ENCODE measurements at regions not wholly inside any gene's neighbourhood (a gene's known extent, or its start where the extent isn't known, plus 50 kb on each side); places are given as distances from the start of the nearest gene placed in this dataset.
"Not testable (repeated sequence)": the region's sequence is repeated elsewhere in the genome, so short reads cannot be mapped to it uniquely, and the experiment has no call there.

DNA sequence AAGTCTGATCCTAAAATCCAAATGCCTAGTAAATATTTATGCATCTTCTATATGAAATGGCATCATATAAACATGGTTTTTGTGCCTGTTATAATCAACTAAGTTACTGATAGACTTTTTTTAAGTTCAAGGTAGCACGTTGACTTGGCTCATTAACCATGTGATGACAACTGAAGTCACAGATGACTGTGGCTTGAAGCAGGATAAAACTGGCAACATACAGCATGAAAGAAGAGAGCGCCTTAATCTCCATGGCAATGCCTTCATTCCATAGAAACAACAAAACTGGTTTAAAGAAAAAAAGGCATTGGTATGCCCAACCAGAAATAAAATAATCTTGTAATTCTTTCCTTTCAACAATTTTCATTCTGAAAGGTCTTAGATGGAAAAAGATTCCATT lies 188.9 kb upstream of the CDK1 start:
- 68% methylated on average over 2 of the region's 2 CpGs for WGBS
- H3K27ac ChIP-seq (ENCODE audit: low read depth) = no peak overlapping the region
- no peaks in the 10 kb centered on the region for H3K36me3 ChIP-seq (ENCODE audit: insufficient read depth)
- H3K4me3 ChIP-seq (ENCODE audit: low read depth, low read length) = no peak overlapping the region
- no peak for DNase-seq (ENCODE audit: extremely low spot score)
- no peaks in the 10 kb centered on the region for H3K4me1 ChIP-seq (ENCODE audit: insufficient read depth)

DNA sequence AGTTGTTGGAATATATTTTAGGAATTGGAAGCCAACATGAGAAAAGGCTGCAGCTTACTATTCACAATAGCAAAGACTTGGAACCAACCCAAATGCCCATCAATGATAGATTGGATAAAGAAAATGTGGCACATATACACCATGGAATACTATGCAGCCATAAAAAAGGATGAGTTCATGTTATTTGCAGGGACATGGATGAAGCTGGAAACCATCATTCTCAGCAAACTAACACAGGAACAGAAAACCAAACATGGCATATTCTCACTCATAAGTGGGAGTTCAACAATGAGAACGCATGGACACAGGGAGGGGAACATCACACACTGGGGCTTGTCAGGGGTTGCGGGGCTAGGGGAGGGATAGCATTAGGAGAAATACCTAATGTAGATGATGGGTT lies 192.1 kb upstream of the ANK3 start:
- H3K27ac ChIP-seq (ENCODE audit: low read depth); H3K4me1 ChIP-seq (ENCODE audit: insufficient read depth); H3K36me3 ChIP-seq (ENCODE audit: insufficient read depth); DNase-seq (ENCODE audit: extremely low spot score); H3K4me3 ChIP-seq (ENCODE audit: low read depth, low read length): not testable (repeated sequence)
- WGBS = 98% methylated on average over 2 of the region's 2 CpGs

DNA sequence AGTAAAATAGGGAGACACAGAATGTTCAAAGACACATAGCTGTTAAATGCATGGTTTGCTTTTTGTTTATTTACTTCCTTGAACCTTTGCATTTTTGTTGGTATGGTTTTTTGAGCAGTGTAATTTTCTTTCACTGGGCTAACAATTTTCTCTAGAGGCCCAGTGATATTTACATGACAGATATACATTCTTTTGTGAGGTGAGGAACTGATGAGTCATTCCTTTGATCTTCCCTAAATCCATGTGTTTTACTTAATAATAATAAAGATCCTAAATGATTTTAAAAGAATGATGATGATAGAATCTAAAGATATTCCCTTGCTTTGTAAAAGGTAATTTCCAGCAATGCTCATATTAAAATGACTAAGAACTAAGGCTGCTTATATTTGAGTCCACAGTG lies 188.5 kb upstream of the ANK3 start:
- Histone ChIP-seq H3K4me3 (ENCODE audit: low read depth, low read length) (no peak overlapping the region), H3K36me3 (ENCODE audit: insufficient read depth) (no peaks in the 10 kb centered on the region), H3K4me1 (ENCODE audit: insufficient read depth) (no peaks in the 10 kb centered on the region), H3K27ac (ENCODE audit: low read depth) (no peak overlapping the region)
- no peak for DNase-seq (ENCODE audit: extremely low spot score)

DNA sequence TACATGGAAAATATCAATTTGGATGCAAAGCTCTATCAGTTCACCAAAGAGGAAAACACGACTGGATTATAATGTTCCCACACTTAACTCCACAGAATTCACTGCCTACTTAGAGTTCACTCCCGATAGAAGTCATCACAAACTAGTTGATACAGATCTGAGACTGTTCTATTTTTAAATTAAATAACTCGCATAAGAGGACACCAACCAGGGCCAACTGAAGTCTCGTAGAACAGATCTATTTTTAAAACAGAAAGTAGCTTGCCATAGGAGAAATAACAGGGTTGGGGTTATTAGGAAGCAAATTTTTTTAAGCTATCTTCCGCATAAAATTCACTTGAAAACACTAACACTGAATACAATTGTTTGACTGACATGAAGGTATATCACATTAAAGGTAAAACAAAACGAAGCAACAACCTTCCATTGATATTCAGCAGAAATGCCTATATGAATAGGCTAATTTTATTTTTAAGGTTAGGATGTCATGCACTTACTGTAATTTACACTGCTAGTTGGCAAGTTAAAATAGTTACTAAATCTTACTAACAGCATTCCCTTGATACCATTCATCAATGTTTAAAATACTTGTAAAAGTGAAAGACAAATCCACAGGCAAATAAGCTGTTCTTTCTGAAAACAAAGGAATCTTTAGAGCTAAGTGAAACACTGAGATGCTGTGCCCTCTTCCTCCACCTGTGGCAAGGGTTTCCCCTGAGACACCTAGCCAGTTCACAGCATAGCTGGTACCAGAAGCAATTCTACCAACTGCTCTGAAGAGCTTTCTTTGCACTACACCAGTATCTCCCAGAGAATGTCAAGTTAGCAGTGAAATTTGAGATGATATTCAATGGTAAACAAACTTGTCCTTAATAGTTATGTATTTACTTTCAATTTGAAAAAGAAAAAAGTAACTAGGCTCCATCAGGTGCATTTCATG lies 186.7 kb upstream of the ANK3 start:
- no peaks in the 10 kb centered on the region for H3K4me1 ChIP-seq (ENCODE audit: insufficient read depth)
- H3K27ac ChIP-seq (ENCODE audit: low read depth) = no peak overlapping the region
- no peaks in the 10 kb centered on the region for H3K36me3 ChIP-seq (ENCODE audit: insufficient read depth)
- WGBS = 38% methylated on average over 6 of the region's 6 CpGs
- H3K4me3 ChIP-seq (ENCODE audit: low read depth, low read length) = no peak overlapping the region
- DNase-seq (ENCODE audit: extremely low spot score) = no peak

DNA sequence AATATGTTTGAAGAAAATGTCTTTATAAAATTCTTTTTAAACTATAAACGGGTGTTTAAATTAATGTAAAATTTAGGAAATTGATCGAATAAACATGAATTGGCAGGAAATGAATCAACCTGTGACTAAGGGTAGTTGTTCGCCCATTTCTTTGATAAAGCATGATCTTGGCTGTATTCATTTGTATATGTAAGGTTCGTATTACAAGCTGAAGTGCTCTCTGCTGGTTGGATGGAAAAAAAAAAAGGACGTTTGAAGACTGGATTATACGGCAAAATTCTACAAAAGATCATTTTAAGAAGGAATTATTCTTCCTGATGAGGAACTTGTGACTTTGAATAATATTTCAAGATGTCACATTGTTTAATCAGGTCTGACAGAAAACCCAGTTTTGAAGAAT lies 185.4 kb upstream of the ANK3 start:
- 92% methylated on average over 6 of the region's 6 CpGs for WGBS
- no peak overlapping the region for H3K4me3 ChIP-seq (ENCODE audit: low read depth, low read length)
- H3K36me3 ChIP-seq (ENCODE audit: insufficient read depth) = no peaks in the 10 kb centered on the region
- DNase-seq (ENCODE audit: extremely low spot score) = no peak
- no peaks in the 10 kb centered on the region for H3K4me1 ChIP-seq (ENCODE audit: insufficient read depth)
- no peak overlapping the region for H3K27ac ChIP-seq (ENCODE audit: low read depth)

DNA sequence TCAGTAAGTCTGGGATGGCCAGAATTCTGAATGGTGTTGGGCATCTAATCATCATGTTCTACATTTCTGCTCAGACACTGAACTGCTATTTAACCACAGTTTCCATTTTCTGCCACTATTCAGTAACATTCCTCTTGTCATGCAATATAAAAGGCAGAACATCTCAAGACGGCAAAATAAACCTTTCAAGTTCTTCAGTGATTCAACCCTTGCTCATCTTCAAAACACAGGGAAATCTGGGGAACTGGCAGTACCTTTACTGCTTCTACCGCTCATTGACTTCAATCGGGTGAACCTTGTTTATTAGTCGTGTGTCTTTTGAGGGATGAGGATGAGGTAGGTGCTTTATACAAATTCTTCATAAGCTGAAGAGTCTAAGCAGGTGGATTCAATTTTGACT lies 184.7 kb upstream of the ANK3 start:
- no peaks in the 10 kb centered on the region for H3K36me3 ChIP-seq (ENCODE audit: insufficient read depth)
- H3K27ac ChIP-seq (ENCODE audit: low read depth) = no peak overlapping the region
- WGBS = 98% methylated on average over 4 of the region's 4 CpGs
- no peak overlapping the region for H3K4me3 ChIP-seq (ENCODE audit: low read depth, low read length)
- DNase-seq (ENCODE audit: extremely low spot score) = no peak
- H3K4me1 ChIP-seq (ENCODE audit: insufficient read depth) = no peaks in the 10 kb centered on the region

DNA sequence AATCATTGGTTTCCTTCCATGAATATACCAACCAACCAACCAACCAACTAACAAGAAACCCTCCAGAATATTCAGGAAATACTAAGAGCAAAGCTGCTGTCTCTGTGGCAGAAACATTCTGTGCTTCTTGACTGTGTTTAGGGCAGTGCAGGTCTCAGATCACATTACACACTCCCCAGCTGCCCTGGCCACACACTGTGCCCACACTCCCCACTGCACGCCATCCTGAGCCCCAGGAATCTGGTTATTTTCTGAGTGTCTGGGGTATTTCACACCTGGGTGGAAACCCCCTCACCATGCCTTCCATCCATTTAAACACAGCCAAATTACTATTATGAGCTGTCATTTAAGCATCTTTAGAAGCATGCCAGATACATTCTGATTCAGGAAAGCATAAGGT lies 183.7 kb upstream of the ANK3 start:
- no peaks in the 10 kb centered on the region for H3K4me1 ChIP-seq (ENCODE audit: insufficient read depth)
- H3K36me3 ChIP-seq (ENCODE audit: insufficient read depth) = no peaks in the 10 kb centered on the region
- no peak overlapping the region for H3K27ac ChIP-seq (ENCODE audit: low read depth)
- peak overlapping the region; percentile 24 for H3K4me3 ChIP-seq (ENCODE audit: low read depth, low read length)
- WGBS = 79% methylated on average over 1 of the region's 1 CpG
- DNase-seq (ENCODE audit: extremely low spot score) = no peak

DNA sequence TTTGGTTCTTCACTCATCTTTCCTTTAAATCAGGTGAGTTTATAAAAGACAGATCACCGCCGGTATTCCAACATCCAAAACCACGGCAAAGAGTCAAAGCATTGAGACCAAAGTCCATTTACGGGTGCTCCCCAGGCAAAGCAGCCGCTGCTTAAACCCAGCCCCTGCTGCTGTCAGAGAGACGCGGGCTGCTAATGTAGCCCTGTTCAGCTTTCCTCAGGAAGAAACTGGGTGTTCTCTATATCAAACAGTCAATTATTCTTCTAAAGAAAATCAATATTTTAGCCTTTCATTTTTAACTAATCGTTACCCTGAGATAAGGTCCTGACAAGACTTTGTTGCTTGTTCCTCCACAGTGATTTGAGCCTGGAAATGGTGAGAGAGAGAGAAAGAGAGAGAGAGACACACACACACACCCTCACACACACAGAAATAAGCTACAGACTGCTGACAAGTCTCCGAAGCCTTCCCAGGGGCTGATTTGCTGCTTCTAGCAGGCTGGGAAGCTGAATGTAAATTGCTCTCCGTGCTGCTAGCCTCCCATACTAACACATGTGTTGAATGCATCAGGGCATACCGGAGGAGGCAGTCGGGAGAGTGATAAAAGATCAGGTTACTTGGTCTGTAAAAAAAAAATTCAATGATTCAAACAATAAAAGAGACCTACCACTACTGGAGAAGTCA lies 183.0 kb upstream of the ANK3 start:
- Histone ChIP-seq H3K4me1 (ENCODE audit: insufficient read depth) (no peaks in the 10 kb centered on the region), H3K36me3 (ENCODE audit: insufficient read depth) (no peaks in the 10 kb centered on the region), H3K27ac (ENCODE audit: low read depth) (no peak overlapping the region), H3K4me3 (ENCODE audit: low read depth, low read length) (peak overlapping the region; percentile 24)
- 4% methylated on average over 12 of the region's 12 CpGs for WGBS
- DNase-seq (ENCODE audit: extremely low spot score) = peak; percentile 36

DNA sequence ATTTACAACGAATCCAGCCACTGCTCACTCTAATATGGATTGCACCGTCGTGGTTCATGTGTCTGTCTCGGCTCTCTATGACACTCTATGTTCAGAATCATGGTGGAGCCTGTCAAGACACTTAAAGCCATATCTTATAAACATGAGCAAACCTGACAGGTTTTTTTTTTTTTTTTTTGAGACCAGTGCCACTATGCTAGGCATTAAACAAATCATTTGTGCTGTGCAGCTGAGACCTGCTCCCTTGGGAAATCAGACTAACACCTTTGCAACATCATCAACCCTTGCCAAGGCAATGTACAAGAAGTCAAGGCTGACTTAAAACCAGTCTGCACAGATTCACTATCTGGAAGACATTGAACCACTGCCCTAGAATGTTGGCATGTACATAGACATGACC lies 181.2 kb upstream of the ANK3 start:
- Histone ChIP-seq H3K36me3 (ENCODE audit: insufficient read depth) (no peaks in the 10 kb centered on the region), H3K4me1 (ENCODE audit: insufficient read depth) (no peaks in the 10 kb centered on the region), H3K4me3 (ENCODE audit: low read depth, low read length) (no peak overlapping the region), H3K27ac (ENCODE audit: low read depth) (no peak overlapping the region)
- 86% methylated on average over 4 of the region's 4 CpGs for WGBS
- DNase-seq (ENCODE audit: extremely low spot score) = no peak

DNA sequence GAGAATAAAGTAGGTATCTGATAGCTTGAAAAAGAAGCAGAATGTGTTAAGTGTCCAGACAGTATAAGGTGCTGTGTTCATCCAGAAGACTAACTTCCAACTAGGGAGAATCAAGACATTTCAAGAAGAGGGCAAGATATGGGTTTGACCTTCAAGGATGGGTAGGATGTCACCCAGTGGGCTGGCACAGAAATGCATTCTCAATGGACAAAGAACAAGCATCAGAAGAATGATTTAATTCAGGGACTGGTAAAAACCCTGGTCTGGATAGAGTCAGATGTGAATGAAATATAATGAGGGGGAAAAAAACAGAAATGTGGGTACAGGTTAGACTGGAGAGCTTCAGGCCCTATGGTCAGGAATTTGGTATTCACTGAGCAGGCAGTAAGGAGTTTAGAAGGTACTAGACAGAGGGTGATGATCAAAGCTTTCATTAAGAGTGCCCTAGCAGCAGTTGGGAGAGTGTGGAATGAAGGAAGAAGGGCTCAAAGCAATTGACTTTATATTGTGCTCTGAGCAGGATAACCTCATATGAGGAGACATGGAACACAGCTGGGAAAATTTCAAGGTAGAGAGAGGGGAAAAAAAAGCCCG lies 180.7 kb upstream of the ANK3 start:
- no peak overlapping the region for H3K27ac ChIP-seq (ENCODE audit: low read depth)
- no peaks in the 10 kb centered on the region for H3K36me3 ChIP-seq (ENCODE audit: insufficient read depth)
- DNase-seq (ENCODE audit: extremely low spot score) = no peak
- WGBS = 51% methylated on average over 1 of the region's 1 CpG
- H3K4me3 ChIP-seq (ENCODE audit: low read depth, low read length) = no peak overlapping the region
- H3K4me1 ChIP-seq (ENCODE audit: insufficient read depth) = no peaks in the 10 kb centered on the region

DNA sequence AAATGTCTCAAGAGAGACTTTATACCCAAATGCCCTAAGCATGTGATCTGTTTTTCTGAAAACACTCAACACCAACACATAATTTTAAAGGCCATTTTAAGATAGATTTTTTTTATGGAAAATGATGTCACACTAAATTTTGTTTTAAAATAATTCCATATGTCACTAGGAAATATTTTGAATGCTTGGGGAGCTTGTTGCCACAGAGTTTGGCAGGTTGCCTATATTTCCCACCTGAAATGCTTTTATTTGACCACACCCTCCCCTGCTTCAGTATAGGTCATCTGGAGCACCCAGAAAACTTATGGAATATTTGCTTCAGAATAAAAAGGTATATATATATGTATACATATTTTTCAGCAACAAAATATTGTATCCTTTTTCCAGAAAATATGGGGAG lies 180.0 kb upstream of the ANK3 start:
- DNase-seq (ENCODE audit: extremely low spot score) = no peak
- H3K4me1 ChIP-seq (ENCODE audit: insufficient read depth) = no peaks in the 10 kb centered on the region
- H3K4me3 ChIP-seq (ENCODE audit: low read depth, low read length) = no peak overlapping the region
- H3K36me3 ChIP-seq (ENCODE audit: insufficient read depth) = no peaks in the 10 kb centered on the region
- no peak overlapping the region for H3K27ac ChIP-seq (ENCODE audit: low read depth)

DNA sequence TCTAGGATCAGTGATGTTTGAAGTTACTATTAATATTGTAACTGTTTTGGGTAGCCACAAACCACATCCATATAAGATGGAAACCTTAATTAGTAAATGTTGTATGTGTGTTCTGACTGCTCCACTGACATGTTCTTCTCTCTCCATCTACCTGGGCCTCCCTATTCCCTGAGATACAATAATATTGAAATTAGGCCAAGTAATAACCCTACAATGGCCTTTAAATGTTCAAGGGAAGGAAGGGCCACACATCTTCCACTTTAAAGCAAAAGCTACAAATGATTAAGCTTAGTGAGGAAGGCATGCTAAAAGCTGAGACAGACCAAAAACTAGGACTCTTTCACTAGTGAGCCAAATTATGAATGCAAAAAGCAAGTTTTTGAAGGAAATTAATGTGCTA lies 176.4 kb upstream of the ANK3 start:
- DNase-seq (ENCODE audit: extremely low spot score) = no peak
- H3K4me1 ChIP-seq (ENCODE audit: insufficient read depth) = no peaks in the 10 kb centered on the region

DNA sequence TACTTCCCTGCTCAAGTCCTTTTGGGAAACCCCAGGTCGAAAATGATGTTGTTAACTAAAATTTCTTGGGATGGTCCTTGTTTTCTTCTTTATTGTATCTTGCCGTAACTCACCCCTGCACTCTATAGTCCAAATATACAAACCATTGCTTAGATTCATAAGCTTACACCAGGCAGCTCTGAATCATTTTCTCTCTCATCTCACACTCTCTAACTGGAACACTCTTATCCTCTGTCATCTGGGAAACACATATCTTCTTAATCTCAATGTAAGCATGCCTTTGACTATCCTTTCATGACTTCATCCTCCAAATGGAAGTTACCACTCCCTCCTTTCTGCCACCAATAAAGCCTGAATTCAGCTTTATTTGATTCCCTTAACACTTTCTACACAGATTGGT lies 175.8 kb upstream of the ANK3 start:
- Histone ChIP-seq H3K27ac (ENCODE audit: low read depth) (no peak overlapping the region), H3K36me3 (ENCODE audit: insufficient read depth) (no peaks in the 10 kb centered on the region), H3K4me1 (ENCODE audit: insufficient read depth) (no peaks in the 10 kb centered on the region), H3K4me3 (ENCODE audit: low read depth, low read length) (no peak overlapping the region)
- WGBS = 65% methylated on average over 2 of the region's 2 CpGs
- DNase-seq (ENCODE audit: extremely low spot score) = no peak

More for the DNA sequence above, 176.4 kb upstream of the ANK3 start:
- Histone ChIP-seq H3K4me3 (ENCODE audit: low read depth, low read length) (no peak overlapping the region), H3K36me3 (ENCODE audit: insufficient read depth) (no peaks in the 10 kb centered on the region), H3K27ac (ENCODE audit: low read depth) (no peak overlapping the region)

DNA sequence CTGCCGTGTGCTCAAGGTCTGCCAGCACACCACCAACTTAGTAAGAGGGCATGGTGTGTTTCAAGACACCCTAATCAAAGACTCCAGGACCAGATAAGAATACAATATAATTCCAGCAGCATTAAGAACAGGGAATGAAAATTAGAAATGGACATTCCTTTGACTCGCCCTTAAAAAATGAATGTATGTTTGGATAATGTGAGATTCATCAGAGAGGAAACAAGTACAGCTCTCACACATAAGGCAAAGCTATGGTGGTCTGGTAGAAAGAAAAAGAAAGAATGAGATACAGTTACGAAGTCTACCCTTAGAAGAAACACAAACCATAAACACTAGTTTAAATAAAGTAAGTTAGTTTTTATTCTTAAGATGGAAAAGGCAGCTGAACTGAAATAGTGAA lies 174.8 kb upstream of the ANK3 start:
- no peaks in the 10 kb centered on the region for H3K4me1 ChIP-seq (ENCODE audit: insufficient read depth)
- H3K4me3 ChIP-seq (ENCODE audit: low read depth, low read length) = no peak overlapping the region
- 95% methylated on average over 3 of the region's 3 CpGs for WGBS
- no peak for DNase-seq (ENCODE audit: extremely low spot score)
- H3K36me3 ChIP-seq (ENCODE audit: insufficient read depth) = no peaks in the 10 kb centered on the region
- H3K27ac ChIP-seq (ENCODE audit: low read depth) = no peak overlapping the region

All from urinary bladder (tissue), 3 donors.